Endodermal cell (in vitro differentiated cells): ENCODE measurements at regions not wholly inside any gene's neighbourhood (a gene's known extent, or its start where the extent isn't known, plus 50 kb on each side); places are given as distances from the start of the nearest gene placed in this dataset.

ENCODE experiments used
- DNase-seq: peaks from one replicate; pipeline ENCODE4 v3.0.0-alpha.2; 2017
- H3K27ac ChIP-seq: 2 replicates; pipeline ENCODE4 v1.5.1; 2013; ENCODE audit warnings: mild to moderate bottlenecking, low read depth, low read length, moderate library complexity
- H3K27me3 ChIP-seq: 2 replicates; pipeline ENCODE4 v1.6.1; 2013; ENCODE audit warnings: mild to moderate bottlenecking, low read length, moderate library complexity; ENCODE audit not compliant: insufficient read depth, control insufficient read depth, poor library complexity, severe bottlenecking
- H3K36me3 ChIP-seq: 2 replicates; pipeline ENCODE4 v1.7.0; 2013; ENCODE audit warnings: mild to moderate bottlenecking, low read length, moderate library complexity; ENCODE audit not compliant: control insufficient read depth, insufficient read depth
- H3K4me1 ChIP-seq: one replicate; pipeline ENCODE4 v1.7.0; 2013; ENCODE audit warnings: low read length; ENCODE audit not compliant: control insufficient read depth, insufficient read depth
- H3K4me3 ChIP-seq: 2 replicates; pipeline ENCODE4 v1.5.1; 2013; ENCODE audit warnings: mild to moderate bottlenecking, low read length, moderate library complexity
- H3K9ac ChIP-seq: 2 replicates; pipeline ENCODE4 v1.6.1; 2013; ENCODE audit warnings: mild to moderate bottlenecking, low read length, moderate library complexity; ENCODE audit not compliant: poor library complexity, severe bottlenecking; ENCODE audit errors: extremely low read depth
- H3K9me3 ChIP-seq: 2 replicates; pipeline ENCODE4 v1.6.1; 2013; ENCODE audit warnings: mild to moderate bottlenecking, low read length, moderate library complexity; ENCODE audit not compliant: control insufficient read depth
- H3K27ac Mint-ChIP-seq: 2 replicates; pipeline ENCODE4 v1.8.0; 2020; ENCODE audit warnings: mixed read lengths
- H3K27me3 Mint-ChIP-seq: 2 replicates; pipeline ENCODE4 v1.8.0; 2021; ENCODE audit warnings: mild to moderate bottlenecking, mixed read lengths; ENCODE audit not compliant: insufficient read depth
- H3K36me3 Mint-ChIP-seq: 2 replicates; pipeline ENCODE4 v1.8.0; 2020; ENCODE audit warnings: low read depth, mixed read lengths
- H3K4me1 Mint-ChIP-seq: 2 replicates; pipeline ENCODE4 v1.8.0; 2020; ENCODE audit warnings: mixed read lengths
- H3K4me3 Mint-ChIP-seq: 2 replicates; pipeline ENCODE4 v1.8.0; 2020; ENCODE audit warnings: mild to moderate bottlenecking, moderate library complexity, mixed read lengths
- H3K9me3 Mint-ChIP-seq: 2 replicates; pipeline ENCODE4 v1.8.0; 2020; ENCODE audit warnings: mild to moderate bottlenecking, mixed read lengths
- CTCF ChIP-seq: fragments of 200-600 bp; sonication (generic); conservative IDR thresholded peaks from 2 replicates; pipeline ENCODE4 v1.5.0; 2021; ENCODE audit warnings: antibody characterized with exemption, mild to moderate bottlenecking
- whole genome bisulfite sequencing, 2 experiments: methylation state at CpG; one replicate each; pipeline versions ENCODE4 v1.1.5 to v1.1.7; 2013; ENCODE audit warnings: missing lambda C conversion rate in 2 of 2, mixed read lengths in 1 of 2; ENCODE audit not compliant: insufficient coverage in 1 of 2, insufficient read length in 1 of 2; 5-methylcytosine and 5-hydroxymethylcytosine counted together

- H3K27me3 Mint-ChIP-seq, result no peaks in the 10 kb centered on the region
- DNase-seq, result no peak
- H3K36me3 Mint-ChIP-seq, result no peaks in the 10 kb centered on the region
- Histone ChIP-seq H3K9ac (no peak overlapping the region), H3K36me3 (no peaks in the 10 kb centered on the region), H3K9me3 (no peaks in the 10 kb centered on the region), H3K4me1 (no peaks in the 10 kb centered on the region), H3K27ac (no peak overlapping the region), H3K4me3 (no peak overlapping the region), H3K27me3 (no peaks in the 10 kb centered on the region)
- WGBS, 2 experiments, result 95 to 96% methylated on average over 5 of the region's 5 CpGs
- no peak overlapping the region for H3K27ac Mint-ChIP-seq
- TF ChIP-seq CTCF, result no peak
- H3K4me3 Mint-ChIP-seq, result no peak overlapping the region
- H3K9me3 Mint-ChIP-seq, result no peaks in the 10 kb centered on the region
- no peaks in the 10 kb centered on the region for H3K4me1 Mint-ChIP-seq
These were observed 127.7 kb upstream of the SLC24A5 start for GRCh38 chr15:47993051-47993450.

GRCh38 chr15:47997195-47998080, 123.4 kb upstream of the SLC24A5 start:
- Histone ChIP-seq H3K9me3 (no peaks in the 10 kb centered on the region), H3K36me3 (no peaks in the 10 kb centered on the region), H3K27ac (no peak overlapping the region), H3K27me3 (no peaks in the 10 kb centered on the region), H3K9ac (no peak overlapping the region), H3K4me3 (no peak overlapping the region), H3K4me1 (no peaks in the 10 kb centered on the region)
- H3K9me3 Mint-ChIP-seq, result no peaks in the 10 kb centered on the region
- no peaks in the 10 kb centered on the region for H3K36me3 Mint-ChIP-seq
- WGBS, 2 experiments, result 91 to 94% methylated on average over 6 to 7 of the region's 7 CpGs
- no peak for DNase-seq
- no peak for TF ChIP-seq CTCF
- H3K4me1 Mint-ChIP-seq, result peaks cover 2% of the 10 kb centered on the region
- no peak overlapping the region for H3K4me3 Mint-ChIP-seq
- no peak overlapping the region for H3K27ac Mint-ChIP-seq
- H3K27me3 Mint-ChIP-seq, result no peaks in the 10 kb centered on the region

GRCh38 chr15:47998619-47999019, 122.2 kb upstream of the SLC24A5 start:
- Mint-ChIP-seq H3K9me3 (no peaks in the 10 kb centered on the region), H3K4me1 (peaks cover 2% of the 10 kb centered on the region), H3K27me3 (no peaks in the 10 kb centered on the region), H3K27ac (no peak overlapping the region), H3K4me3 (no peak overlapping the region), H3K36me3 (no peaks in the 10 kb centered on the region)
- WGBS, 2 experiments, result 80 to 100% methylated on average over 1 to 2 of the region's 2 CpGs
- H3K9ac ChIP-seq, result no peak overlapping the region
- H3K36me3 ChIP-seq, result no peaks in the 10 kb centered on the region
- no peak overlapping the region for H3K4me3 ChIP-seq
- no peaks in the 10 kb centered on the region for H3K4me1 ChIP-seq
- no peak overlapping the region for H3K27ac ChIP-seq
- H3K9me3 ChIP-seq, result no peaks in the 10 kb centered on the region
- no peak for DNase-seq
- no peaks in the 10 kb centered on the region for H3K27me3 ChIP-seq
- TF ChIP-seq CTCF, result no peak
